PFSK-1 (cell line): ENCODE measurements at regions not wholly inside any gene's neighbourhood (a gene's known extent, or its start where the extent isn't known, plus 50 kb on each side); places are given as distances from the start of the nearest gene placed in this dataset.

Source experiments
- FOXP2 ChIP-seq: optimal IDR thresholded peaks from 2 replicates; pipeline ENCODE3; 2011; ENCODE audit warnings: borderline replicate concordance, control low read depth, inconsistent platforms; ENCODE audit not compliant: insufficient read depth; ENCODE audit errors: extremely low read length, extremely low read depth
- POLR2AphosphoS5 ChIP-seq: IDR thresholded peaks from 2 replicates; pipeline ENCODE4 v1.6.1; 2012; ENCODE audit warnings: low read depth, mild to moderate bottlenecking, control low read depth, low read length, moderate library complexity
- REST ChIP-seq, 2 experiments: IDR thresholded peaks; 2 replicates each; pipeline versions ENCODE4 v1.6.1 to v1.8.0; 2011 to 2012; ENCODE audit warnings: low read depth in 2 of 2, low read length in 2 of 2, control low read depth in 1 of 2, inconsistent platforms in 1 of 2, mild to moderate bottlenecking in 1 of 2, moderate library complexity in 1 of 2; ENCODE audit not compliant: insufficient read depth in 1 of 2
- SIN3A ChIP-seq: IDR thresholded peaks from 2 replicates; pipeline ENCODE4 v1.6.1; 2012; ENCODE audit warnings: mild to moderate bottlenecking, low read length, moderate library complexity, borderline replicate concordance; ENCODE audit not compliant: insufficient read depth
- TAF1 ChIP-seq: IDR thresholded peaks from 2 replicates; pipeline ENCODE4 v1.6.1; 2012; ENCODE audit warnings: low read length, control low read depth, borderline replicate concordance; ENCODE audit not compliant: insufficient read depth

- peak in 1 of 2 experiments; percentile 80; a peak in 2 of 4 replicates for TF ChIP-seq REST (IDR thresholded peaks at IDR 0.05; ENCODE audit: insufficient read depth in 1 of 2, low read depth in 2 of 2, low read length in 2 of 2)
- no peak for TF ChIP-seq FOXP2
- TF ChIP-seq POLR2AphosphoS5, result no peak
These were observed 198.2 kb upstream of the KCNG1 start for GRCh38 chr20:51221103-51221502.

- TF ChIP-seq REST (IDR thresholded peaks at IDR 0.05; ENCODE audit: insufficient read depth in 1 of 2, low read depth in 2 of 2, low read length in 2 of 2) (no peak), SIN3A (no peak), TAF1 (no peak), FOXP2 (no peak), POLR2AphosphoS5 (no peak)
These were observed 197.4 kb upstream of the KCNG1 start for GRCh38 chr20:51220293-51220706.

GRCh38 chr20:51219544-51219943 is 196.6 kb upstream of the KCNG1 start:
- TF ChIP-seq TAF1 (no peak), SIN3A (no peak), FOXP2 (no peak), POLR2AphosphoS5 (no peak), REST (IDR thresholded peaks at IDR 0.05; ENCODE audit: insufficient read depth in 1 of 2, low read depth in 2 of 2, low read length in 2 of 2) (no peak)

- no peak for TF ChIP-seq FOXP2
These were observed 195.7 kb upstream of the KCNG1 start for GRCh38 chr20:51218603-51219002.

- TF ChIP-seq POLR2AphosphoS5 (no peak), TAF1 (no peak), FOXP2 (no peak), SIN3A (no peak), REST (IDR thresholded peaks at IDR 0.05; ENCODE audit: insufficient read depth in 1 of 2, low read depth in 2 of 2, low read length in 2 of 2) (no peak)
These were observed 194.6 kb upstream of the KCNG1 start for GRCh38 chr20:51217347-51218045.

- TF ChIP-seq FOXP2 (no peak), TAF1 (no peak), REST (IDR thresholded peaks at IDR 0.05; ENCODE audit: insufficient read depth in 1 of 2, low read depth in 2 of 2, low read length in 2 of 2) (no peak), SIN3A (no peak), POLR2AphosphoS5 (no peak)
These were observed 193.9 kb upstream of the KCNG1 start for GRCh38 chr20:51216850-51217249.
